Neural crest cell (in vitro differentiated cells): ENCODE measurements at regions not wholly inside any gene's neighbourhood (a gene's known extent, or its start where the extent isn't known, plus 50 kb on each side); places are given as distances from the start of the nearest gene placed in this dataset.

Source experiments
- DNase-seq: peaks from one replicate; pipeline ENCODE4 v3.0.0; 2021; ENCODE audit warnings: low read depth, mixed read lengths, low spot score
- H3K27ac Mint-ChIP-seq: one replicate; pipeline ENCODE4 v1.8.0; 2021; ENCODE audit warnings: mild to moderate bottlenecking, mixed read lengths; ENCODE audit not compliant: unreplicated experiment
- H3K27me3 Mint-ChIP-seq: 2 replicates; pipeline ENCODE4 v1.8.0; 2021; ENCODE audit warnings: low read depth, mild to moderate bottlenecking, mixed read lengths
- H3K36me3 Mint-ChIP-seq: 2 replicates; pipeline ENCODE4 v1.8.0; 2021; ENCODE audit warnings: low read depth, mild to moderate bottlenecking, mixed read lengths
- H3K4me1 Mint-ChIP-seq: 2 replicates; pipeline ENCODE4 v1.8.0; 2021; ENCODE audit warnings: mixed read lengths
- H3K4me3 Mint-ChIP-seq: one replicate; pipeline ENCODE4 v1.8.0; 2021; ENCODE audit warnings: mild to moderate bottlenecking, mixed read lengths
- H3K9me3 Mint-ChIP-seq: 2 replicates; pipeline ENCODE4 v1.8.0; 2021; ENCODE audit warnings: mixed read lengths
- CTCF ChIP-seq: fragments of 200-600 bp; sonication (generic); conservative IDR thresholded peaks from 2 replicates; pipeline ENCODE4 v1.5.0; 2021; ENCODE audit warnings: antibody characterized with exemption, mild to moderate bottlenecking

- no peak for DNase-seq
- no peak overlapping the region for H3K4me3 Mint-ChIP-seq
- H3K27ac Mint-ChIP-seq, result no peak overlapping the region
- H3K4me1 Mint-ChIP-seq, result no peaks in the 10 kb centered on the region
- no peak for TF ChIP-seq CTCF
- peaks cover 3% of the 10 kb centered on the region for H3K9me3 Mint-ChIP-seq
- no peaks in the 10 kb centered on the region for H3K27me3 Mint-ChIP-seq
- no peaks in the 10 kb centered on the region for H3K36me3 Mint-ChIP-seq
These were observed 161.0 kb upstream of the POT1 start for GRCh38 chr7:125090596-125090995.

GRCh38 chr7:125089171-125089570 is 159.5 kb upstream of the POT1 start:
- no peak for TF ChIP-seq CTCF
- no peak overlapping the region for H3K27ac Mint-ChIP-seq
- DNase-seq, result no peak
- no peaks in the 10 kb centered on the region for H3K4me1 Mint-ChIP-seq
- no peaks in the 10 kb centered on the region for H3K9me3 Mint-ChIP-seq
- no peaks in the 10 kb centered on the region for H3K36me3 Mint-ChIP-seq
- no peak overlapping the region for H3K4me3 Mint-ChIP-seq
- H3K27me3 Mint-ChIP-seq, result no peaks in the 10 kb centered on the region

GRCh38 chr7:125088555-125088954 is 158.9 kb upstream of the POT1 start:
- H3K4me3 Mint-ChIP-seq, result no peak overlapping the region
- TF ChIP-seq CTCF, result no peak
- H3K36me3 Mint-ChIP-seq, result no peaks in the 10 kb centered on the region

GRCh38 chr7:125085084-125085483 is 155.5 kb upstream of the POT1 start:
- Mint-ChIP-seq H3K27ac (no peak overlapping the region), H3K4me1 (no peaks in the 10 kb centered on the region), H3K9me3 (no peaks in the 10 kb centered on the region), H3K4me3 (no peak overlapping the region), H3K27me3 (no peaks in the 10 kb centered on the region), H3K36me3 (no peaks in the 10 kb centered on the region)
- no peak for DNase-seq
- no peak for TF ChIP-seq CTCF

More at GRCh38 chr7:125088555-125088954, 158.9 kb upstream of the POT1 start:
- no peaks in the 10 kb centered on the region for H3K4me1 Mint-ChIP-seq
- H3K27ac Mint-ChIP-seq, result no peak overlapping the region
- H3K9me3 Mint-ChIP-seq, result no peaks in the 10 kb centered on the region
- DNase-seq, result no peak
- no peaks in the 10 kb centered on the region for H3K27me3 Mint-ChIP-seq

- TF ChIP-seq CTCF, result no peak
- H3K4me3 Mint-ChIP-seq, result no peak overlapping the region
- no peak overlapping the region for H3K27ac Mint-ChIP-seq
- H3K9me3 Mint-ChIP-seq, result no peaks in the 10 kb centered on the region
- no peak for DNase-seq
- H3K36me3 Mint-ChIP-seq, result no peaks in the 10 kb centered on the region
- no peaks in the 10 kb centered on the region for H3K27me3 Mint-ChIP-seq
- H3K4me1 Mint-ChIP-seq, result no peaks in the 10 kb centered on the region
These were observed 154.6 kb upstream of the POT1 start for GRCh38 chr7:125084196-125084595.

- no peak for DNase-seq
- peaks cover 4% of the 10 kb centered on the region for H3K36me3 Mint-ChIP-seq
- H3K27me3 Mint-ChIP-seq, result no peaks in the 10 kb centered on the region
- no peak overlapping the region for H3K27ac Mint-ChIP-seq
- H3K4me3 Mint-ChIP-seq, result no peak overlapping the region
- no peaks in the 10 kb centered on the region for H3K4me1 Mint-ChIP-seq
- TF ChIP-seq CTCF, result no peak
- peaks cover 10% of the 10 kb centered on the region for H3K9me3 Mint-ChIP-seq
These were observed 144.5 kb upstream of the POT1 start for GRCh38 chr7:125074141-125074540.
